ENCODE measurements at regions not wholly inside any gene's neighbourhood (a gene's known extent, or its start where the extent isn't known, plus 50 kb on each side); places are given as distances from the start of the nearest gene placed in this dataset.

- no peak for DNase-seq (ENCODE audit: low spot score)
These were observed 236.3 kb upstream of the AGAP1 start for GRCh38 chr2:235257590-235257989.

GRCh38 chr2:235262750-235263149 is 231.1 kb upstream of the AGAP1 start:
- DNase-seq (ENCODE audit: low spot score), result no peak

GRCh38 chr2:235263205-235264120 is 230.4 kb upstream of the AGAP1 start:
- peak; percentile 57 for DNase-seq (ENCODE audit: low spot score)

- DNase-seq (ENCODE audit: low spot score), result no peak
These were observed 229.7 kb upstream of the AGAP1 start for GRCh38 chr2:235264121-235264493.

- no peak for DNase-seq (ENCODE audit: low spot score)
These were observed 229.3 kb upstream of the AGAP1 start for GRCh38 chr2:235264512-235264911.

- peak; percentile 53 for DNase-seq (ENCODE audit: low spot score)
These were observed 228.4 kb upstream of the AGAP1 start for GRCh38 chr2:235265348-235265965.

- DNase-seq (ENCODE audit: low spot score), result no peak
These were observed 226.6 kb upstream of the AGAP1 start for GRCh38 chr2:235267251-235267650.

GRCh38 chr2:235268535-235268934 is 225.3 kb upstream of the AGAP1 start:
- no peak for DNase-seq (ENCODE audit: low spot score)

- no peak for DNase-seq (ENCODE audit: low spot score)
These were observed 223.6 kb upstream of the AGAP1 start for GRCh38 chr2:235270291-235270690.

- DNase-seq (ENCODE audit: low spot score), result no peak
These were observed 222.9 kb upstream of the AGAP1 start for GRCh38 chr2:235270956-235271355.

GRCh38 chr2:235271936-235272335 is 221.9 kb upstream of the AGAP1 start:
- no peak for DNase-seq (ENCODE audit: low spot score)

- DNase-seq (ENCODE audit: low spot score), result no peak
These were observed 219.8 kb upstream of the AGAP1 start for GRCh38 chr2:235274023-235274422.

- DNase-seq (ENCODE audit: low spot score), result no peak
These were observed 216.4 kb upstream of the AGAP1 start for GRCh38 chr2:235277485-235277884.

GRCh38 chr2:235278771-235279355 is 215.0 kb upstream of the AGAP1 start:
- no peak for DNase-seq (ENCODE audit: low spot score)

- no peak for DNase-seq (ENCODE audit: low spot score)
These were observed 213.9 kb upstream of the AGAP1 start for GRCh38 chr2:235279965-235280364.

GRCh38 chr2:235283246-235283645 is 210.6 kb upstream of the AGAP1 start:
- DNase-seq (ENCODE audit: low spot score), result no peak

- DNase-seq (ENCODE audit: low spot score), result no peak
These were observed 207.0 kb upstream of the AGAP1 start for GRCh38 chr2:235286622-235287374.

- DNase-seq (ENCODE audit: low spot score), result no peak
These were observed 206.5 kb upstream of the AGAP1 start for GRCh38 chr2:235287375-235287733.

GRCh38 chr2:235291461-235291860 is 202.4 kb upstream of the AGAP1 start:
- no peak for DNase-seq (ENCODE audit: low spot score)

GRCh38 chr2:235293061-235293460 is 200.8 kb upstream of the AGAP1 start:
- DNase-seq (ENCODE audit: low spot score), result peak; percentile 71

- no peak for DNase-seq (ENCODE audit: low spot score)
These were observed 198.0 kb upstream of the AGAP1 start for GRCh38 chr2:235295831-235296230.
